ENCODE measurements at regions not wholly inside any gene's neighbourhood (a gene's known extent, or its start where the extent isn't known, plus 50 kb on each side); places are given as distances from the start of the nearest gene placed in this dataset.

DNA sequence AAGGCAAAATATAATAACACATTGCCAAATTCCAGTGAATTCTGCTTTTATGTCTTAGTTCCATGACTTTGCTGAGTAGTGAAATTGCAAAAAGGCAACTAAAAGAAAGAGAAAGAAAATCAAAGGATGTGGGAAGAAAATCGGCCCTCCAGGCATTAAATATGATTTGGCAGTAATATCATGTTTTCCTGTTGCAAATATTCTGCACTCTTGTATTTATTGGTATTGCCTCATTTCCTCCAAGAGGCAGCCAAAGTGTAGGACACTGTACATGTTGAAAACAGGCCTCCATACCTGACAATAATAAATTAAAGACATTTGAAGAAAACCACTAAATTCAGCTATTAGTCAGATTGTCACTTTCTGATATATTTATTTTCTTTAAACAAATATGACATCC is 460.0 kb upstream of the NOX3 start:
- H3K36me3 ChIP-seq (ENCODE audit: insufficient read depth, low read length), result no peaks in the 10 kb centered on the region
- H3K27me3 ChIP-seq (ENCODE audit: insufficient read depth, low read length), result no peaks in the 10 kb centered on the region
- no peak overlapping the region for H2AFZ ChIP-seq (ENCODE audit: low read depth, low read length)
- no peaks in the 10 kb centered on the region for H3K9me3 ChIP-seq (ENCODE audit: low read length)
- no peaks in the 10 kb centered on the region for H3K4me1 ChIP-seq (ENCODE audit: insufficient read depth, low read length)
- no peak overlapping the region for H3K4me3 ChIP-seq (ENCODE audit: low read length)

GRCh38 chr6:155913816-155914215 is 458.2 kb upstream of the NOX3 start:
- Histone ChIP-seq H3K36me3 (ENCODE audit: insufficient read depth, low read length) (no peaks in the 10 kb centered on the region), H3K4me1 (ENCODE audit: insufficient read depth, low read length) (no peaks in the 10 kb centered on the region), H2AFZ (ENCODE audit: low read depth, low read length) (no peak overlapping the region), H3K4me3 (ENCODE audit: low read length) (no peak overlapping the region), H3K27me3 (ENCODE audit: insufficient read depth, low read length) (no peaks in the 10 kb centered on the region), H3K9me3 (ENCODE audit: low read length) (no peaks in the 10 kb centered on the region)

GRCh38 chr6:155909710-155910109 is 454.1 kb upstream of the NOX3 start:
- H3K4me1 ChIP-seq (ENCODE audit: insufficient read depth, low read length), result no peaks in the 10 kb centered on the region
- no peak overlapping the region for H3K4me3 ChIP-seq (ENCODE audit: low read length)
- H3K27me3 ChIP-seq (ENCODE audit: insufficient read depth, low read length), result no peaks in the 10 kb centered on the region
- H3K9me3 ChIP-seq (ENCODE audit: low read length), result no peaks in the 10 kb centered on the region
- no peaks in the 10 kb centered on the region for H3K36me3 ChIP-seq (ENCODE audit: insufficient read depth, low read length)
- no peak overlapping the region for H2AFZ ChIP-seq (ENCODE audit: low read depth, low read length)

- Histone ChIP-seq H3K4me3 (ENCODE audit: low read length) (no peak overlapping the region), H3K36me3 (ENCODE audit: insufficient read depth, low read length) (no peaks in the 10 kb centered on the region), H2AFZ (ENCODE audit: low read depth, low read length) (no peak overlapping the region), H3K27me3 (ENCODE audit: insufficient read depth, low read length) (no peaks in the 10 kb centered on the region), H3K9me3 (ENCODE audit: low read length) (no peaks in the 10 kb centered on the region), H3K4me1 (ENCODE audit: insufficient read depth, low read length) (no peaks in the 10 kb centered on the region)
Observed at GRCh38 chr6:155895641-155896040, 440.0 kb upstream of the NOX3 start.

DNA sequence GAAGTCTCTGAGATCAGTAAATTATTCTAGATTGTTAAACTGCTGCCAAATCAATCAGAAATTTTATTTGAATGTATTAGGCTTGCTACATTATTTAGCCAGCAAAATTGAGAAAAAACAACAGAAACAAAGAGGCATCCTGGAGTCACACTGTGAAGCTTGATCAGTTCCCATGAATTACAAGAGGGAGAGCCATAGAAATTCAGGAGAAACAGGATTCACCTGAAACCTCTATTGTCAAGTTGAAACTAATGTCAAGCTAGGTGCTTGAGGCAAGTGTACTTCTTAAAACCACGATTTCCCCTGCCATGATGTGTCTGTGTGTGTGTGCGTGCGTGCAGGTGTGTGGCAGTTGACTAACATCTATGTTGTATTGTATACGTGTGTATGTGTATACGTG is 439.1 kb upstream of the NOX3 start:
- H3K4me1 ChIP-seq (ENCODE audit: insufficient read depth, low read length), result no peaks in the 10 kb centered on the region
- no peak overlapping the region for H2AFZ ChIP-seq (ENCODE audit: low read depth, low read length)
- H3K9me3 ChIP-seq (ENCODE audit: low read length), result no peaks in the 10 kb centered on the region
- no peaks in the 10 kb centered on the region for H3K27me3 ChIP-seq (ENCODE audit: insufficient read depth, low read length)
- no peak overlapping the region for H3K4me3 ChIP-seq (ENCODE audit: low read length)
- H3K36me3 ChIP-seq (ENCODE audit: insufficient read depth, low read length), result no peaks in the 10 kb centered on the region

GRCh38 chr6:155894262-155894661 is 438.6 kb upstream of the NOX3 start:
- Histone ChIP-seq H3K4me1 (ENCODE audit: insufficient read depth, low read length) (no peaks in the 10 kb centered on the region), H3K4me3 (ENCODE audit: low read length) (no peak overlapping the region), H3K9me3 (ENCODE audit: low read length) (no peaks in the 10 kb centered on the region), H3K36me3 (ENCODE audit: insufficient read depth, low read length) (no peaks in the 10 kb centered on the region), H2AFZ (ENCODE audit: low read depth, low read length) (no peak overlapping the region), H3K27me3 (ENCODE audit: insufficient read depth, low read length) (no peaks in the 10 kb centered on the region)

DNA sequence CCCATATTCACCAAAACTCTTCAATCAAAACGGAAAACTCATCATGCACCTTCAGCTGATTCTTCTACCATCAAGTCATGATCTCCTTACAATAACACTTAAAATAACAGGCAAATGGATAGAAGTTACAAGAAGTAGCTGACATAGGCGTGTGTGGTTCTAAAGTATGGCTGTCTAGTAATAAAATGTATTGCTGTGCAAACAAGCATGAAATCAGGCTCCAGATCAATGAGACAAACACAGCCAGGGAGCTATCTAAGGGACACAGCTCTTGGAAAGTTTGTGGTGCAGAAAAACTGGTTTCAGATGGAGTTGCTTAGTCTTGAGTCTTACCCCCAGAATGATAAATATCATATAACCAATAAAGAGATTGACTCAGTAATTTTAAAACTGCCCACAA is 434.8 kb upstream of the NOX3 start:
- no peak overlapping the region for H2AFZ ChIP-seq (ENCODE audit: low read depth, low read length)
- H3K27me3 ChIP-seq (ENCODE audit: insufficient read depth, low read length), result no peaks in the 10 kb centered on the region
- H3K36me3 ChIP-seq (ENCODE audit: insufficient read depth, low read length), result no peaks in the 10 kb centered on the region
- H3K9me3 ChIP-seq (ENCODE audit: low read length), result no peaks in the 10 kb centered on the region
- H3K4me3 ChIP-seq (ENCODE audit: low read length), result no peak overlapping the region
- no peaks in the 10 kb centered on the region for H3K4me1 ChIP-seq (ENCODE audit: insufficient read depth, low read length)

DNA sequence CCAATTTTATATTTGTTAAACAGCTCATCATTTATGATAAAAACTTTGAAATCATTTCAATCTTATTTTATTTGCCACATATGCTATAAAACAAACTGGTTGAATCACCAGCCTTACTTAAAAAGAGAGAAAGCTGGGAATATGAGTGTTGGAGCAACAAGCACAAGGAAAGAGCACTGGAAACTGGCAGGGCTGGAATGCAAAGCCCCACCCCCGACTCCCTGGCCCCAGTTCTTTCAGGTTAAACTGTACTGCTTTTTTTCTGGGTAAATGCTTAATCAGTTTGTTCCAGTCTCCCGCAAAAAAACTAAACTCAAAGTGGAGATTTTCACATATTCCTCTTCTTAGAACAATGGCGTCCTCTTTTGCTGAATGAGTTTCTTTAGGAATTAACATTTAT is 433.8 kb upstream of the NOX3 start:
- H2AFZ ChIP-seq (ENCODE audit: low read depth, low read length), result no peak overlapping the region
- no peaks in the 10 kb centered on the region for H3K27me3 ChIP-seq (ENCODE audit: insufficient read depth, low read length)
- H3K4me1 ChIP-seq (ENCODE audit: insufficient read depth, low read length), result no peaks in the 10 kb centered on the region
- H3K36me3 ChIP-seq (ENCODE audit: insufficient read depth, low read length), result no peaks in the 10 kb centered on the region
- no peaks in the 10 kb centered on the region for H3K9me3 ChIP-seq (ENCODE audit: low read length)
- H3K4me3 ChIP-seq (ENCODE audit: low read length), result no peak overlapping the region

GRCh38 chr6:155887421-155887820 is 431.8 kb upstream of the NOX3 start:
- Histone ChIP-seq H3K36me3 (ENCODE audit: insufficient read depth, low read length) (no peaks in the 10 kb centered on the region), H3K27me3 (ENCODE audit: insufficient read depth, low read length) (no peaks in the 10 kb centered on the region), H3K4me1 (ENCODE audit: insufficient read depth, low read length) (no peaks in the 10 kb centered on the region), H3K4me3 (ENCODE audit: low read length) (no peak overlapping the region), H2AFZ (ENCODE audit: low read depth, low read length) (no peak overlapping the region), H3K9me3 (ENCODE audit: low read length) (no peaks in the 10 kb centered on the region)

- no peaks in the 10 kb centered on the region for H3K4me1 ChIP-seq (ENCODE audit: insufficient read depth, low read length)
- H3K4me3 ChIP-seq (ENCODE audit: low read length), result no peak overlapping the region
- no peaks in the 10 kb centered on the region for H3K9me3 ChIP-seq (ENCODE audit: low read length)
- no peaks in the 10 kb centered on the region for H3K36me3 ChIP-seq (ENCODE audit: insufficient read depth, low read length)
- no peaks in the 10 kb centered on the region for H3K27me3 ChIP-seq (ENCODE audit: insufficient read depth, low read length)
- no peak overlapping the region for H2AFZ ChIP-seq (ENCODE audit: low read depth, low read length)
Observed at GRCh38 chr6:155883741-155884140, 428.1 kb upstream of the NOX3 start.

GRCh38 chr6:155883334-155883731 is 427.7 kb upstream of the NOX3 start:
- Histone ChIP-seq H2AFZ (ENCODE audit: low read depth, low read length) (no peak overlapping the region), H3K36me3 (ENCODE audit: insufficient read depth, low read length) (no peaks in the 10 kb centered on the region), H3K9me3 (ENCODE audit: low read length) (no peaks in the 10 kb centered on the region), H3K4me1 (ENCODE audit: insufficient read depth, low read length) (no peaks in the 10 kb centered on the region), H3K27me3 (ENCODE audit: insufficient read depth, low read length) (no peaks in the 10 kb centered on the region), H3K4me3 (ENCODE audit: low read length) (no peak overlapping the region)

- H3K27me3 ChIP-seq (ENCODE audit: insufficient read depth, low read length), result no peaks in the 10 kb centered on the region
- H3K9me3 ChIP-seq (ENCODE audit: low read length), result no peaks in the 10 kb centered on the region
- no peak overlapping the region for H3K4me3 ChIP-seq (ENCODE audit: low read length)
- H2AFZ ChIP-seq (ENCODE audit: low read depth, low read length), result no peak overlapping the region
- H3K36me3 ChIP-seq (ENCODE audit: insufficient read depth, low read length), result no peaks in the 10 kb centered on the region
- H3K4me1 ChIP-seq (ENCODE audit: insufficient read depth, low read length), result no peaks in the 10 kb centered on the region
Observed at GRCh38 chr6:155882527-155883333, 427.1 kb upstream of the NOX3 start.

- Histone ChIP-seq H3K9me3 (ENCODE audit: low read length) (no peaks in the 10 kb centered on the region), H3K4me1 (ENCODE audit: insufficient read depth, low read length) (no peaks in the 10 kb centered on the region), H2AFZ (ENCODE audit: low read depth, low read length) (no peak overlapping the region), H3K36me3 (ENCODE audit: insufficient read depth, low read length) (no peaks in the 10 kb centered on the region), H3K4me3 (ENCODE audit: low read length) (no peak overlapping the region), H3K27me3 (ENCODE audit: insufficient read depth, low read length) (no peaks in the 10 kb centered on the region)
Observed at GRCh38 chr6:155881826-155882526, 426.3 kb upstream of the NOX3 start.
